ENCODE measurements at regions not wholly inside any gene's neighbourhood (a gene's known extent, or its start where the extent isn't known, plus 50 kb on each side); places are given as distances from the start of the nearest gene placed in this dataset.
A peak's percentile ranks its signal among the peaks of the same experiment; 100 is the strongest.

- Histone ChIP-seq H2AFZ (ENCODE audit: low read depth, low read length) (no peak overlapping the region), H3K4me1 (ENCODE audit: control insufficient read depth, insufficient read depth, low read depth, low read length) (no peaks in the 10 kb centered on the region), H3K23ac (ENCODE audit: low read length in 2 of 2) (no peak overlapping the region), H3K79me1 (replicated peaks; ENCODE audit: low read length, poor library complexity, severe bottlenecking) (no peaks in the 10 kb centered on the region), H2BK12ac (ENCODE audit: low read length in 2 of 2) (no peak overlapping the region), H4K8ac (ENCODE audit: low read length) (no peak overlapping the region), H3K27ac (ENCODE audit: low read length, poor library complexity, severe bottlenecking) (no peak overlapping the region), H2BK120ac (ENCODE audit: low read depth, low read length) (no peak overlapping the region), H3K18ac (ENCODE audit: low read depth in 1 of 2, low read length in 2 of 2) (no peak overlapping the region), H3K9ac (ENCODE audit: low read length) (no peak overlapping the region), H3K4me2 (ENCODE audit: low read length, poor library complexity, severe bottlenecking) (no peak overlapping the region), H3K4ac (ENCODE audit: low read depth in 1 of 2, low read length in 2 of 2) (no peak overlapping the region), H2BK15ac (ENCODE audit: low read depth, poor library complexity, severe bottlenecking) (no peak overlapping the region), H3K4me3 (ENCODE audit: insufficient read depth in 1 of 2, low read depth in 1 of 2, low read length in 2 of 2) (no peak overlapping the region), H4K91ac (ENCODE audit: low read length) (no peak overlapping the region), H3K36me3 (ENCODE audit: control insufficient read depth in 1 of 2, insufficient read depth in 2 of 2, low read depth in 1 of 2, low read length in 2 of 2) (no peaks in the 10 kb centered on the region), H3K9me3 (ENCODE audit: control insufficient read depth, low read length) (no peaks in the 10 kb centered on the region), H3K14ac (ENCODE audit: low read length in 2 of 2) (no peak overlapping the region), H2AK5ac (ENCODE audit: low read length, severe bottlenecking) (no peak overlapping the region), H2BK5ac (ENCODE audit: low read depth, low read length, poor library complexity, severe bottlenecking) (no peak overlapping the region), H3K27me3 (ENCODE audit: control insufficient read depth in 1 of 2, insufficient read depth in 1 of 2, low read length in 2 of 2) (no peaks in the 10 kb centered on the region)
- DNase-seq = peak; percentile 36
- WGBS = 37% methylated on average over 3 of the region's 3 CpGs
Measured at GRCh38 chr2:193847130-193847529, 1652.4 kb upstream of the TMEFF2 start.

GRCh38 chr2:193845604-193846003 lies 1650.9 kb upstream of the TMEFF2 start:
- H2AFZ ChIP-seq (ENCODE audit: low read depth, low read length) = no peak overlapping the region
- no peak overlapping the region for H4K91ac ChIP-seq (ENCODE audit: low read length)
- H4K8ac ChIP-seq (ENCODE audit: low read length) = no peak overlapping the region
- no peaks in the 10 kb centered on the region for H3K36me3 ChIP-seq (ENCODE audit: control insufficient read depth in 1 of 2, insufficient read depth in 2 of 2, low read depth in 1 of 2, low read length in 2 of 2)
- no peaks in the 10 kb centered on the region for H3K9me3 ChIP-seq (ENCODE audit: control insufficient read depth, low read length)
- no peak overlapping the region for H3K4ac ChIP-seq (ENCODE audit: low read depth in 1 of 2, low read length in 2 of 2)
- no peak overlapping the region for H2BK5ac ChIP-seq (ENCODE audit: low read depth, low read length, poor library complexity, severe bottlenecking)
- no peak overlapping the region for H3K18ac ChIP-seq (ENCODE audit: low read depth in 1 of 2, low read length in 2 of 2)
- no peak for DNase-seq
- H3K27me3 ChIP-seq (ENCODE audit: control insufficient read depth in 1 of 2, insufficient read depth in 1 of 2, low read length in 2 of 2) = no peaks in the 10 kb centered on the region
- no peak overlapping the region for H2BK15ac ChIP-seq (ENCODE audit: low read depth, poor library complexity, severe bottlenecking)
- no peak overlapping the region for H2BK120ac ChIP-seq (ENCODE audit: low read depth, low read length)
- H2AK5ac ChIP-seq (ENCODE audit: low read length, severe bottlenecking) = no peak overlapping the region
- no peak overlapping the region for H2BK12ac ChIP-seq (ENCODE audit: low read length in 2 of 2)
- WGBS = no CpG with 5 or more reads among the region's 1 CpG
- H3K23ac ChIP-seq (ENCODE audit: low read length in 2 of 2) = no peak overlapping the region
- no peak overlapping the region for H3K9ac ChIP-seq (ENCODE audit: low read length)
- H3K79me1 ChIP-seq (replicated peaks; ENCODE audit: low read length, poor library complexity, severe bottlenecking) = no peaks in the 10 kb centered on the region
- H3K4me1 ChIP-seq (ENCODE audit: control insufficient read depth, insufficient read depth, low read depth, low read length) = no peaks in the 10 kb centered on the region
- no peak overlapping the region for H3K4me3 ChIP-seq (ENCODE audit: insufficient read depth in 1 of 2, low read depth in 1 of 2, low read length in 2 of 2)
- H3K27ac ChIP-seq (ENCODE audit: low read length, poor library complexity, severe bottlenecking) = no peak overlapping the region
- H3K14ac ChIP-seq (ENCODE audit: low read length in 2 of 2) = no peak overlapping the region
- H3K4me2 ChIP-seq (ENCODE audit: low read length, poor library complexity, severe bottlenecking) = no peak overlapping the region

DNA sequence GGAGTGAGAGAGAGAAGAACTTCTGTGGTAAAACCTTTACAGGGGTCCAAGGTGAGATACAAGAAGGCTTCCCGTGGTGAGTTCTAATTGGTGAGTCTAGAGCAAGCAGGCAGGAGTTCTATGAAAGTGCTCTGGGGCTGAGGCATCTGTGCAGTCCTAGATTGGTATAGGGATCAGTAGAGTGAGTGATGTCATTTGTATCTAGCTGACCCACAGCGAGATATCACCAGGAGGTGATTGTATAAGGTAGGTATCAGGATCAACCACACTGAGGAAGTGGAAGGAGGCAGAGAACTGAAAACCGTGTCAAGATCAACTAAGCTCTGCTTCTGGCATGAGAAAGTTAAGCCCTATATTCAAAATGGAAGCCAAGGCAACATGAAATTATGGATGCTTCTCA lies 1648.9 kb upstream of the TMEFF2 start:
- Histone ChIP-seq H3K23ac (ENCODE audit: low read length in 2 of 2) (no peak overlapping the region), H2BK12ac (ENCODE audit: low read length in 2 of 2) (no peak overlapping the region), H3K9ac (ENCODE audit: low read length) (no peak overlapping the region), H3K27me3 (ENCODE audit: control insufficient read depth in 1 of 2, insufficient read depth in 1 of 2, low read length in 2 of 2) (no peaks in the 10 kb centered on the region), H3K18ac (ENCODE audit: low read depth in 1 of 2, low read length in 2 of 2) (no peak overlapping the region), H2BK120ac (ENCODE audit: low read depth, low read length) (no peak overlapping the region), H3K79me1 (replicated peaks; ENCODE audit: low read length, poor library complexity, severe bottlenecking) (no peaks in the 10 kb centered on the region), H4K8ac (ENCODE audit: low read length) (no peak overlapping the region), H3K4me1 (ENCODE audit: control insufficient read depth, insufficient read depth, low read depth, low read length) (no peaks in the 10 kb centered on the region), H2BK5ac (ENCODE audit: low read depth, low read length, poor library complexity, severe bottlenecking) (no peak overlapping the region), H3K4me2 (ENCODE audit: low read length, poor library complexity, severe bottlenecking) (no peak overlapping the region), H2AK5ac (ENCODE audit: low read length, severe bottlenecking) (no peak overlapping the region), H4K91ac (ENCODE audit: low read length) (no peak overlapping the region), H3K14ac (ENCODE audit: low read length in 2 of 2) (no peak overlapping the region), H2AFZ (ENCODE audit: low read depth, low read length) (no peak overlapping the region), H3K4me3 (ENCODE audit: insufficient read depth in 1 of 2, low read depth in 1 of 2, low read length in 2 of 2) (no peak overlapping the region), H3K4ac (ENCODE audit: low read depth in 1 of 2, low read length in 2 of 2) (no peak overlapping the region), H3K9me3 (ENCODE audit: control insufficient read depth, low read length) (no peaks in the 10 kb centered on the region), H3K27ac (ENCODE audit: low read length, poor library complexity, severe bottlenecking) (no peak overlapping the region), H2BK15ac (ENCODE audit: low read depth, poor library complexity, severe bottlenecking) (no peak overlapping the region), H3K36me3 (ENCODE audit: control insufficient read depth in 1 of 2, insufficient read depth in 2 of 2, low read depth in 1 of 2, low read length in 2 of 2) (no peaks in the 10 kb centered on the region)
- WGBS = 85% methylated on average over 3 of the region's 3 CpGs
- no peak for DNase-seq

DNA sequence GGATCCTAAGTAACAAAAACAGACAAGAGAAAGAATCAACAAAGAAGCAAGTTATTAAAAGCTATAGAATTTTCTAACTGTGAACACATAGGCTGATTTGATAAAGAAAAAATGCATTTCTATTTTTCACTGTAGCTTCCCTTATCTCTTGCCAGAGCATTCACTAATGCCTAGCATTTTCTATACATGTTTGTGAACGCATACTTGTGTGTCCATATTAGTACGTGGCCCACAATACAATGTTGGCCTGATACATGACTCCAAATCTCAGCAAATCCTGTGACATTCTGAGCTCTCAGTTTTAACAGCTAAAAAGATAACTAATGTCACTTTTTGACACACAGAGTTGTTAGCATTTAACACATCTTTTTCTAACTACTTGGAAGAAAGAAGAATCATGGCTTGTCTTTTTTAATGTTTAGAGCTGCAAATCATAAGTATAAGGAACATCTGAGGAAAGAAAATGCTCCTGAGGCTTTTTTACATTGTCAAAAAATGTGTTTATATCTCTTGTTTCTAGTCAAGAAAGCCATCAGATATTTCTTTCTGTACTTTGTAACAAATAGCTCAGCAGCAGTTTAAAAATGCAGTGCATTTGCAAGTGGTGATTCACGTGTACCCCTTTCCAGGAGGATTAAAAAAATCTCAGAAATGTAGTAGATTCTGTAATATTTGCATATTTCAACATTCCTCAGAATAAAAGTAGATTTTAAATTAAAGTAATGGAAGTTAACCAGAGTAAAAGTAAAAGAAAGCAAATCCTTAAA lies 1646.8 kb upstream of the TMEFF2 start:
- Histone ChIP-seq H3K4me2 (ENCODE audit: low read length, poor library complexity, severe bottlenecking) (no peak overlapping the region), H2BK5ac (ENCODE audit: low read depth, low read length, poor library complexity, severe bottlenecking) (no peak overlapping the region), H3K79me1 (replicated peaks; ENCODE audit: low read length, poor library complexity, severe bottlenecking) (no peaks in the 10 kb centered on the region), H2AK5ac (ENCODE audit: low read length, severe bottlenecking) (no peak overlapping the region), H4K8ac (ENCODE audit: low read length) (no peak overlapping the region), H3K9me3 (ENCODE audit: control insufficient read depth, low read length) (no peaks in the 10 kb centered on the region), H3K27me3 (ENCODE audit: control insufficient read depth in 1 of 2, insufficient read depth in 1 of 2, low read length in 2 of 2) (no peaks in the 10 kb centered on the region), H3K27ac (ENCODE audit: low read length, poor library complexity, severe bottlenecking) (peak overlapping the region; percentile 53), H3K4me3 (ENCODE audit: insufficient read depth in 1 of 2, low read depth in 1 of 2, low read length in 2 of 2) (no peak overlapping the region), H3K4ac (ENCODE audit: low read depth in 1 of 2, low read length in 2 of 2) (no peak overlapping the region), H2AFZ (ENCODE audit: low read depth, low read length) (no peak overlapping the region), H2BK15ac (ENCODE audit: low read depth, poor library complexity, severe bottlenecking) (no peak overlapping the region), H3K14ac (ENCODE audit: low read length in 2 of 2) (no peak overlapping the region), H2BK12ac (ENCODE audit: low read length in 2 of 2) (no peak overlapping the region), H3K18ac (ENCODE audit: low read depth in 1 of 2, low read length in 2 of 2) (no peak overlapping the region), H3K36me3 (ENCODE audit: control insufficient read depth in 1 of 2, insufficient read depth in 2 of 2, low read depth in 1 of 2, low read length in 2 of 2) (peaks cover 0 to under 1% of the 10 kb centered on the region in 2 experiments), H4K91ac (ENCODE audit: low read length) (no peak overlapping the region), H3K4me1 (ENCODE audit: control insufficient read depth, insufficient read depth, low read depth, low read length) (no peaks in the 10 kb centered on the region), H3K23ac (ENCODE audit: low read length in 2 of 2) (no peak overlapping the region), H3K9ac (ENCODE audit: low read length) (peak overlapping the region; percentile 37), H2BK120ac (ENCODE audit: low read depth, low read length) (no peak overlapping the region)
- DNase-seq = no peak
- 79% methylated on average over 2 of the region's 3 CpGs for WGBS
